Vagina (tissue), 2 donors: ENCODE measurements at regions not wholly inside any gene's neighbourhood (a gene's known extent, or its start where the extent isn't known, plus 50 kb on each side); places are given as distances from the start of the nearest gene placed in this dataset.

Source experiments
- CTCF ChIP-seq, 3 experiments: fragments of 450-650 bp in 2 of 3; fragments of 200-600 bp in 1 of 3; sonication (generic) in 1 of 3; IDR thresholded peaks; one replicate each; pipeline ENCODE4 v1.5.1; 2017 to 2019; ENCODE audit warnings: antibody characterized with exemption in 3 of 3, mild to moderate bottlenecking in 2 of 3, moderate library complexity in 2 of 3
- POLR2A ChIP-seq, 2 donors: fragments of 450-650 bp; IDR thresholded peaks; one replicate each; pipeline ENCODE4 v1.6.1; 2017; ENCODE audit warnings: antibody characterized with exemption in 2 of 2, mild to moderate bottlenecking in 2 of 2, moderate library complexity in 2 of 2
- POLR2AphosphoS5 ChIP-seq, 2 donors: sonication (generic); formaldehyde crosslinking; IDR thresholded peaks; one replicate each; pipeline ENCODE4 v1.9.0; 2017; ENCODE audit warnings: antibody characterized with exemption in 2 of 2, mild to moderate bottlenecking in 2 of 2, low read depth in 1 of 2; ENCODE audit not compliant: insufficient read depth in 1 of 2

DNA sequence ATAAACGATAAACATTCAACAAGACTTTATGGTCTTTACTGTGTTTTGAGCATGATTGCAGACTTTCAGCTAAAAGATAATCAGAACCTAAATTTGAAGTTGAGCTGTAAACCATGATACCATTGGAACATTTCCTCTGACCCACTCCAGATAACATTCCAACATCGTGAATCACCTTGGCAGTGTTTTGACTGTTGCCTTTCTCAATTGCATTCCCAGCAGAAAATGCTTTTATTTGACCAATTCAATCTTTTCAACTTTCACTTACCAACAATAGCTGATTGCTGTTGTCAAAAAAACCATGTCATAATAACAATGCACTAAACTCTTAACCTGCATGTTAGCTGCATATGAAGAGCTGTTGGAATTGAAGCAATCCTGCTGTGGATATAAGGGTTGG lies 165.5 kb downstream of the MDFIC start:
- no peak for TF ChIP-seq CTCF (IDR thresholded peaks at IDR 0.05)
- no peak for TF ChIP-seq POLR2AphosphoS5 (IDR thresholded peaks at IDR 0.05; ENCODE audit: insufficient read depth in 1 of 2, low read depth in 1 of 2)
- no peak for TF ChIP-seq POLR2A (IDR thresholded peaks at IDR 0.05)
